ACC112 (cell line): ENCODE measurements at regions not wholly inside any gene's neighbourhood (a gene's known extent, or its start where the extent isn't known, plus 50 kb on each side); places are given as distances from the start of the nearest gene placed in this dataset.

Experiments used
- H2AFZ ChIP-seq: fragments of 200-600 bp; sonication (generic); one replicate; pipeline ENCODE4 v1.6.0; 2017; ENCODE audit warnings: antibody characterized with exemption, low read length; ENCODE audit not compliant: unreplicated experiment
- H3K27ac ChIP-seq: fragments of 200-600 bp; sonication (generic); 2 replicates; pipeline ENCODE4 v1.5.1; 2014; ENCODE audit warnings: low read depth, mild to moderate bottlenecking, antibody characterized with exemption, low read length, moderate library complexity
- H3K27me3 ChIP-seq: fragments of 200-600 bp; sonication (generic); 2 replicates; pipeline ENCODE4 v1.6.1; 2014; ENCODE audit warnings: mild to moderate bottlenecking, antibody characterized with exemption, low read length, moderate library complexity, mixed read lengths; ENCODE audit not compliant: insufficient read depth
- H3K36me3 ChIP-seq: fragments of 200-600 bp; sonication (generic); 2 replicates; pipeline ENCODE4 v1.6.1; 2016; ENCODE audit warnings: mild to moderate bottlenecking, antibody characterized with exemption, low read length, moderate library complexity, mixed read lengths; ENCODE audit not compliant: insufficient read depth
- H3K4me1 ChIP-seq: fragments of 200-600 bp; sonication (generic); one replicate; pipeline ENCODE4 v1.6.1; 2016; ENCODE audit warnings: low read length, mixed read lengths; ENCODE audit not compliant: insufficient read depth, unreplicated experiment, control insufficient read depth
- H3K4me3 ChIP-seq: fragments of 200-600 bp; sonication (generic); 2 replicates; pipeline ENCODE4 v1.5.1; 2014; ENCODE audit warnings: mild to moderate bottlenecking, low read depth, low read length
- H3K79me2 ChIP-seq: fragments of 200-600 bp; sonication (generic); one replicate; pipeline ENCODE4 v1.6.0; 2016; ENCODE audit warnings: low read length; ENCODE audit not compliant: control insufficient read depth, unreplicated experiment, insufficient read depth

DNA sequence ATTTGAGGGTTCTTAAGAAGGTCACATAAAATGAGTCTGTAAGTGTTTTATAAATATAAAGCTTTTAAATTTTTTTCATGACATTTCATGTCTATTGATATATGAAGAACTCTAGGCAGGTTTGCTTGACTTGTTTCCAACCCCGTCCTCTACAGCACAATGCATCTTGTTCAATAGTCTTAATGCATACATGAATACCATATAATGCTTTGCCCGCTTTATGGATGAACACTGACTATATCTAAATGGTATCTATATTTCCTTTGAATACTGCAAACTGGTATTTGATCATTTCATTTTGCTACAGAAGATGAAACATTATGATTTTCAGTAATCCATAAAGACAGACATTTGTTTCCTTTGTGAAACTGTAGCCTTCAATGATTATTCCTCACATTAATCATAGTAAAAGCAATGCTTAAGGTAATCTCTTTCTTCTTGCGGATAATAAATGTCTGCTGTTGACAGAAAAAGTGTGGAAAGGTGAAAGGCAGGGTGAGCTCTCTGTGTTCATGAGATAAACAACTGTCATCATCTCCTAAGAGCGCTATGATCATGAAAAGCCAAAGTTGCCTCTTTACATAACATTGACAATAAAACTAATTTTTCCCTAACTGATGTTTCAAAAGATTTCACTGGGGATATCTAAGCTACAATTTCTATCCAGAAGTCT lies 645.1 kb downstream of the CDH8 start:
- Histone ChIP-seq H3K79me2 (no peaks in the 10 kb centered on the region), H3K27me3 (no peaks in the 10 kb centered on the region), H3K36me3 (no peaks in the 10 kb centered on the region), H3K4me1 (no peaks in the 10 kb centered on the region), H2AFZ (no peak overlapping the region), H3K27ac (no peak overlapping the region), H3K4me3 (no peak overlapping the region)

DNA sequence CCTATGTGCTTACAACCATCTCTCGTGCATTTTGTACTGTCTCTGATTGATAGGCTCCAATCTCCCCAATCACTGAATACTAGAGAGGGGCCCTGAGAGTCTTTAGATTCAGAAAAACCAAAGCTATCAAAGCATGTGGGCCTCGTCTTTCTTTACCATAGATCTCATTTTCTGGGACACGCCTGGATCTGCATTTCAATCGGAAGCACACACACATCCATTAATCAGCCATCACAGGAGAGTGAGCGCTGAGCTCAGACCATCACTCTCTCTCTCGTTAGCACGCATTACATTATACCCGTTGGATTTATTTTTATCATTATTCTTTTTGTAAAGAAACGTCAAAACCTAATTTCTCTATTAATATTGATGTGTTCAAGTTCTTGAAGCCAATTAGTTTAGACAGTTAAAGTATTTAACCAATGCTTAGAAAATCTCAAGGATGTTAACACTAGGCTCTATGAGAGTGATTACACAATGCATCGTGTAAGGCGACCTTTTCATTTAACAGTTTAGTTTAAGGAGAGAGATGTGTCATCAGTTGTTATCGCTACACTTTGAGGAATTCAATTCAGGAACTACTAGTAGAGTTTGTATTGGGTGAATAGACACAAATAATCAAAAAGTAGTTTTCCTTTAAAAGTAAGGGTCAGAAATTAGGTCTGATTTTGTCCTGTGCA lies 650.7 kb downstream of the CDH8 start:
- Histone ChIP-seq H3K79me2 (no peaks in the 10 kb centered on the region), H3K27ac (no peak overlapping the region), H3K4me3 (no peak overlapping the region), H3K36me3 (no peaks in the 10 kb centered on the region), H3K27me3 (no peaks in the 10 kb centered on the region), H2AFZ (no peak overlapping the region), H3K4me1 (no peaks in the 10 kb centered on the region)

DNA sequence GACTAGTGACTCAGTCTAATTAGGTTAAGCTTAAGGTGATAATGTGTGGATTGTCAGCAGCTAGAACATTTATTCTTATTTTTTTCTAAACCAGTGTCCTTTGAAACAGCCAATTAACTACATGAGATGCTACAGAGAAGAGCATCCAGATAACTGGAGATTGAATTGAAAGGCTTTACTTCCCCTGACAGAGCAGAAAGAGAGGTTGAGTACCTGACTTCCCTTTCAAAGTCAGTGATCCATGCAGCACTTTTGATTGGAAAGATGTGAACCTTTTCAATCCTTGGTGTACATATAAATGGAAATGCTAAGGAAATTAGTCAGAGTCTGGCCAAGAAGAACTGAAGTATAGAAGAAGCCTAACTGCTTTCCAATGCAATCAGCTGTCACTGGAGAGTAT lies 653.8 kb downstream of the CDH8 start:
- Histone ChIP-seq H3K4me1 (no peaks in the 10 kb centered on the region), H3K79me2 (no peaks in the 10 kb centered on the region), H2AFZ (no peak overlapping the region), H3K4me3 (no peak overlapping the region), H3K27ac (no peak overlapping the region), H3K36me3 (no peaks in the 10 kb centered on the region), H3K27me3 (no peaks in the 10 kb centered on the region)

DNA sequence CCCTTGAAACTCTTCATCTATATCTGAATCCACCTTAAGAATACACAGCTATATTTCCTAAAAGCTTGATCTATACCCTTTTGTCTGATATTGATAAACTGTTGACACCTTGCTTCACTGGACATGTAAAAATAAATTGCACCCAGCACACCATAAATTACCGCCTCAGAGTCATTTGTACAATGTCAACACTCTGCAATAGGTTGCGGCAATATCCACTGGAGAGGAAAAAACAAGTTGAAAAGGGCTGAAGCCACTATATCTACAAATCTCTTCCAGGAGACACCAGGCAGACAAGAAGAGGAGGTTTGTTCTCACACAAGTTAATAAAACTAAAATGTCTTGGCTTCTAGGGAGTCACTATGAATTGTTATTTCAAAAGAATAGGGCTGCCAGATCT lies 656.9 kb downstream of the CDH8 start:
- no peaks in the 10 kb centered on the region for H3K4me1 ChIP-seq
- H2AFZ ChIP-seq = no peak overlapping the region
- no peak overlapping the region for H3K27ac ChIP-seq
- no peaks in the 10 kb centered on the region for H3K79me2 ChIP-seq
- no peak overlapping the region for H3K4me3 ChIP-seq
- no peaks in the 10 kb centered on the region for H3K27me3 ChIP-seq
- no peaks in the 10 kb centered on the region for H3K36me3 ChIP-seq

DNA sequence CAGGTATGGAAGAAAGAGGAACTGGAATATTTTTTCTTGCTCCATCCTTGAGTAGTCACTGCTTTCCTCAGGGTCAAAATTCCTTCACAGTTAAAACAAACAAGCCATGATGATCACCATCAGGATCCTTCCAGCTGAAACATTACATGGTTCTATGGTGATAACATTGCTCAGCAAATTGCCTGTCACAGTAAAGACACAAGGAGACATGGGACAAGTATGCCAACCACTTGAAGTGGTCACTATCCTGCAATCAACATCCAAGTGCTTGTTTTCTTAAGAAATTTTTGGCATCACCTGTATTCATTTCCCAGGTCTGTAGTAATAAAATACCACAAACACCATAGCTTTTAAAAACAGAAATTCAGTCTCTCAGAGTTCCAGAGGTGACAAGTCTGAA lies 662.2 kb downstream of the CDH8 start:
- Histone ChIP-seq H2AFZ (no peak overlapping the region), H3K36me3 (no peaks in the 10 kb centered on the region), H3K4me1 (no peaks in the 10 kb centered on the region), H3K27me3 (no peaks in the 10 kb centered on the region), H3K27ac (no peak overlapping the region), H3K4me3 (no peak overlapping the region), H3K79me2 (no peaks in the 10 kb centered on the region)

DNA sequence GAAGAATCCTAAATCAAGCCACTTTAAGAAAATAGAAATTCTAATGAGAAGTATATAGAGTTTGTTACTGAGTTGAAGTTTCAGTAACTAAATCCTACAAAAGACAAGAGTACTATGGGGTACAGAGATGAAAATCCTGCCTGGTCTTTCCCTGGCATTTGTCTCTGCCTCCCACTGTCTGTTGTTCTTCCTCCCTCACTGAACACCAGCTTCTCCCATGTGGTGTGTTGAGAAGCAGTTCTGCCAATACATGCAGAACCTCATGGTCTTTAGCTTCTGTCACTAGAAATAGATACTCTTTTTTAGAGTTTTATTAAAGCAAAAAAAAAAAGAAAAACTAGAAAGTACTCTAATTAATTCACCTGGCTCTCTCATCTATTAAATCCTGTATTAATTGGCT lies 664.4 kb downstream of the CDH8 start:
- Histone ChIP-seq H3K27me3 (no peaks in the 10 kb centered on the region), H3K79me2 (no peaks in the 10 kb centered on the region), H2AFZ (no peak overlapping the region), H3K4me1 (no peaks in the 10 kb centered on the region), H3K4me3 (no peak overlapping the region), H3K27ac (no peak overlapping the region), H3K36me3 (no peaks in the 10 kb centered on the region)

DNA sequence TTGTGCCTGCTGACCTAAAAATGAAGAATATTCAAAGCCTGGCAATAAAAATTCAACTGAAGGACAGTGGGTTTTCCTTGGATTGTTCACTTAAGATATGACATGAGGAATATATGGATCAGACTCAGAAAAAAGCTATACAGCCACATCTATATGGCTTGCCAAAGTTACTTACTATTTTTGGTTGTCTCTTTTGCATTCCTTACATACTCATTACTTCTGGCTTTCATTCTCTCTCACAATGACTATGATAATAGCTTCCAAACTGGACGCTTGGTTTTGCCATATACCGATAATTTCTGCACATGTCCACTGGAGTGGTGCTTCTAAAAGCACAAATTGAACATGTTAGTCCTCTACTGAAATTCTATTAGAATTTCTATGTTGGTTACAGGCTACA lies 664.9 kb downstream of the CDH8 start:
- Histone ChIP-seq H3K4me3 (no peak overlapping the region), H2AFZ (no peak overlapping the region), H3K79me2 (no peaks in the 10 kb centered on the region), H3K27ac (no peak overlapping the region), H3K4me1 (no peaks in the 10 kb centered on the region), H3K36me3 (no peaks in the 10 kb centered on the region), H3K27me3 (no peaks in the 10 kb centered on the region)

DNA sequence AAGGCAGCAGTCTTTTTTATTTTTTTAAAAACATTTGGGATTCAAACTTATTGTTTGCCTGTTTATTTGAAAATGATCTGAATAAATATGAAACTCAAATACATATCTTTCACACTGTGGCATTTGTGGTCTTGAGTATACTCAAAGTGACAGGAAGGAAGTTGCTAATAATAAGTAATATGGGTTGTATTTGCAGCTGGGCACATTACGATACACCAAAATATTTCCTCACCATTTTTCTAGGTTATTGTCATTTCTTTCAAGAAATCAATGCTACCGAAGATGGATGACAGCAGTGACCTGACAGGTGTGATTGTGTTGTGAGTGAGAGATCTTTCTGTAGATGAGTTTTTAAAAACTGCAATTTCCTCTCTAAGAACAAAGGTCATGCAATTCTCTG lies 665.7 kb downstream of the CDH8 start:
- Histone ChIP-seq H3K27me3 (no peaks in the 10 kb centered on the region), H3K4me1 (no peaks in the 10 kb centered on the region), H3K27ac (no peak overlapping the region), H3K36me3 (no peaks in the 10 kb centered on the region), H2AFZ (no peak overlapping the region), H3K4me3 (no peak overlapping the region), H3K79me2 (no peaks in the 10 kb centered on the region)

DNA sequence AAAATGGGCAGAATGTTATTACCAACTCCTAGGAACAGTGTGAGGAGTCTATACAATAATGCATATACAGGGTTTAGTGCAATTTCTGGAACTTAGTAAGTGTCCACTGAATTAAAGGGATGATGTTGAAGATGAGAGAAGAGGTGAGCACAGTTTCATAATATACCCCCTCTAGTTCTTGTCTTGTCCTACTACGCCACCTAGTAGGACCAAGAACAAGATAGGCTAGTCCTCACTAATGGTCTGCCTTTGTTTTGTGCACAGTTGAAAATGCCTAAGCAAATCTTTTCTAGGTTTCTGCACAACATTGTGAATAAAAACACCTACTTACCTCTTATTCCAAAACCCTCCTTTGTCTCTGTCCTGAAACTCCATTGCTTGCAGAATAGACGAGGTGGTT lies 670.2 kb downstream of the CDH8 start:
- Histone ChIP-seq H3K36me3 (no peaks in the 10 kb centered on the region), H2AFZ (no peak overlapping the region), H3K4me3 (no peak overlapping the region), H3K4me1 (no peaks in the 10 kb centered on the region), H3K27ac (no peak overlapping the region), H3K79me2 (no peaks in the 10 kb centered on the region), H3K27me3 (no peaks in the 10 kb centered on the region)

DNA sequence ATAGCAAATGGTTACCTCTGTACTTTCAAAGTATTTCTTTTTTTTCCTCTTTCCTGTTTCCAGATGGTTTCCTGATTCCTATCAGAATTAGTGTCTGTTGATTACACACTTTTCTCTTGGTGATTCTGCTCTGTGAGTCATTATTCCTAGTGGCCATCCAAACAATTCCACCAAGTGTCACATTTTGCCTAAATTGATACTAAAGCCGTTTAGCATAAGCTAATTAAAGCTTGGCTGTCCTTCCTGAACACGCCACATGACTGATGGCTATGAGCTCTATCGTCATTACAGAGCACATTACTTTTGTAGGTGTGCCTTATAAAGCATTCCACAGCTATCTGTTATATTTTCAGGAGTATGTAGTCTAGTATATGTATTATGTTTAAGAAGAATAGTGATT lies 671.2 kb downstream of the CDH8 start:
- Histone ChIP-seq H2AFZ (no peak overlapping the region), H3K27me3 (no peaks in the 10 kb centered on the region), H3K36me3 (no peaks in the 10 kb centered on the region), H3K79me2 (no peaks in the 10 kb centered on the region), H3K4me3 (no peak overlapping the region), H3K4me1 (no peaks in the 10 kb centered on the region), H3K27ac (no peak overlapping the region)

DNA sequence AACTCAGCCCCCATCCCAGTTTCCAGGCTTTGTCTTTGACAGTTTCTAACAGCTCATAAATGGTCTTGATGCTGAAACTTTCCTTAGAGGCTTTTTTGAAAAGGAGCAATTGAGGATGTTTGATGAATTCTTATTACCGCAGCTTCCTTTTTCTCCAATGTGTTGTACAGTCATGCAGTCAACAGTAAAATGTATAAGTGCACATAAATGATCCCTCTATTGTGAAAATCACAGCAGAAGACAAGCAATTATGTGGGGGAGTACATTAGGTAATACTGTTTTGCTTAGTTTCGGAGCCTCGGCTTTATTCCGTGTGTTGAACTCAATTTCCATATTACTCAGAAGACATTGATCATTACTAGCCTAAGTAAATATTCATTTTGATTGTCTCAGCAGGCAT lies 673.7 kb downstream of the CDH8 start:
- no peaks in the 10 kb centered on the region for H3K36me3 ChIP-seq
- H2AFZ ChIP-seq = no peak overlapping the region
- H3K4me3 ChIP-seq = no peak overlapping the region
- H3K27me3 ChIP-seq = no peaks in the 10 kb centered on the region
- H3K27ac ChIP-seq = no peak overlapping the region
- H3K79me2 ChIP-seq = no peaks in the 10 kb centered on the region
- H3K4me1 ChIP-seq = no peaks in the 10 kb centered on the region
